Ovary (tissue), 7 donors: ENCODE measurements at regions not wholly inside any gene's neighbourhood (a gene's known extent, or its start where the extent isn't known, plus 50 kb on each side); places are given as distances from the start of the nearest gene placed in this dataset.

Experiments used
- DNase-seq, 5 donors: peaks; one replicate each; pipeline ENCODE4 v3.0.0-alpha.2; 2019 to 2020
- H3K27ac ChIP-seq, 2 donors: fragments of 200-600 bp; one replicate each; pipeline versions ENCODE4 v1.5.1 to v1.8.0; 2019 to 2022
- H3K27me3 ChIP-seq: fragments of 200-600 bp; one replicate; pipeline ENCODE4 v1.8.0; 2022
- H3K36me3 ChIP-seq: fragments of 200-600 bp; sonication (generic); one replicate; pipeline ENCODE4 v1.5.1; 2019
- H3K4me1 ChIP-seq: one replicate; pipeline ENCODE4 v1.8.1; 2013; ENCODE audit warnings: mild to moderate bottlenecking, moderate library complexity; ENCODE audit not compliant: insufficient read depth
- H3K4me3 ChIP-seq: fragments of 200-600 bp; sonication (generic); one replicate; pipeline ENCODE4 v1.5.1; 2017
- H3K9me3 ChIP-seq, 2 donors: fragments of 200-600 bp in 1 of 2; sonication (generic) in 1 of 2; one replicate each; pipeline versions ENCODE4 v1.5.1 to v1.8.1; 2013 to 2019; ENCODE audit warnings: mild to moderate bottlenecking in 1 of 2, moderate library complexity in 1 of 2
- EP300 ChIP-seq: sonication (generic); formaldehyde crosslinking; IDR thresholded peaks from one replicate; pipeline ENCODE4 v1.6.1; 2017; ENCODE audit warnings: antibody characterized with exemption
- POLR2A ChIP-seq: fragments of 450-650 bp; IDR thresholded peaks from one replicate; pipeline ENCODE4 v1.6.1; 2017; ENCODE audit warnings: antibody characterized with exemption, mild to moderate bottlenecking, moderate library complexity
- WGBS, 3 donors: extraction: QIAGEN DNeasy Blood & Tissue Kit in 1 of 3; methylation state at CpG; one replicate each; pipeline versions ENCODE4 v1.1.5 to v1.1.7; 2013 to 2017; 5-methylcytosine and 5-hydroxymethylcytosine counted together
- intact Hi-C, 4 donors: fragments of 100-400 bp; cut with DNase I; formaldehyde crosslinking; loops; one replicate each; pipeline versions ENCODE4 v1.11.0 to v1.15.1; 2022 to 2023
- TF ChIP-seq, protein P1 (sequence below), 3 donors: fragments of 450-650 bp in 2 of 3; fragments of 200-600 bp in 1 of 3; IDR thresholded peaks; one replicate each; pipeline versions ENCODE4 v1.5.1 to v1.8.0; 2016 to 2022; ENCODE audit warnings: antibody characterized with exemption in 3 of 3, mild to moderate bottlenecking in 1 of 3
- donor health status: DM: no; HTN: no; CAD: no; lungs with moderate emphysema.
- donor health status: DM: no; HTN: no; CAD: no.
- donor health status: Bipolar disorder and iron deficiency.
- donor health status: DM: no; HTN: no; CAD: no.
- donor health status: DM: yes; HTN: yes; CAD: no.

GRCh38 chr17:79332011-79332554, 257.5 kb downstream of the ENGASE start:
- Histone ChIP-seq H3K9me3 (no peaks in the 10 kb centered on the region), H3K27ac (no peak overlapping the region), H3K4me3 (no peak overlapping the region), H3K4me1 (no peaks in the 10 kb centered on the region), H3K36me3 (no peaks in the 10 kb centered on the region), H3K27me3 (no peaks in the 10 kb centered on the region)
- no peak for DNase-seq
- TF ChIP-seq EP300, result no peak
- no peak for TF ChIP-seq POLR2A
- TF ChIP-seq, protein P1, sequence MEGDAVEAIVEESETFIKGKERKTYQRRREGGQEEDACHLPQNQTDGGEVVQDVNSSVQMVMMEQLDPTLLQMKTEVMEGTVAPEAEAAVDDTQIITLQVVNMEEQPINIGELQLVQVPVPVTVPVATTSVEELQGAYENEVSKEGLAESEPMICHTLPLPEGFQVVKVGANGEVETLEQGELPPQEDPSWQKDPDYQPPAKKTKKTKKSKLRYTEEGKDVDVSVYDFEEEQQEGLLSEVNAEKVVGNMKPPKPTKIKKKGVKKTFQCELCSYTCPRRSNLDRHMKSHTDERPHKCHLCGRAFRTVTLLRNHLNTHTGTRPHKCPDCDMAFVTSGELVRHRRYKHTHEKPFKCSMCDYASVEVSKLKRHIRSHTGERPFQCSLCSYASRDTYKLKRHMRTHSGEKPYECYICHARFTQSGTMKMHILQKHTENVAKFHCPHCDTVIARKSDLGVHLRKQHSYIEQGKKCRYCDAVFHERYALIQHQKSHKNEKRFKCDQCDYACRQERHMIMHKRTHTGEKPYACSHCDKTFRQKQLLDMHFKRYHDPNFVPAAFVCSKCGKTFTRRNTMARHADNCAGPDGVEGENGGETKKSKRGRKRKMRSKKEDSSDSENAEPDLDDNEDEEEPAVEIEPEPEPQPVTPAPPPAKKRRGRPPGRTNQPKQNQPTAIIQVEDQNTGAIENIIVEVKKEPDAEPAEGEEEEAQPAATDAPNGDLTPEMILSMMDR (IDR thresholded peaks at IDR 0.05), result no peak
- intact Hi-C loops, result no loop called here
- WGBS, 3 donors, result 14 to 21% (median 20%) methylated on average over 9 of the region's 9 CpGs

DNA sequence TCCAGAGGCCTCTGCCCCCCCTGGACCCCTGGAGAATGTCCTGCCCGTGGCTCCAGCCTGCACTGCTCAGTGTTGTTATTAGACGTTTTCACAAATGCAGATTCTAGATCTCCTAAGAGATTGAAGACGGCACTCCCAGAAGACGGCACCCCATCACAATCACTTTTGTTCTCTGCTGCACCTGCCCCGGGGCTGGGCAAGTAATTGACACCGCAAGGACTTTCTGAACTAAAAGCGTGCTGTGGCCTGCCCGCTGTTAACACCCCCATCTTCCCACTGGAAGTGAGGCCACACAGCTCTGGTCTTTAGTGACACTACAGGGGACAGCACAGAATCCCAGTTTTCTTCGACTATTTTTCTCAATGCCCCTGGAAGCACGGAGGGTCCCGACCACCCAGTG, 256.9 kb downstream of the ENGASE start:
- no peak for DNase-seq
- Histone ChIP-seq H3K4me1 (no peaks in the 10 kb centered on the region), H3K36me3 (no peaks in the 10 kb centered on the region), H3K27ac (no peak overlapping the region), H3K9me3 (no peaks in the 10 kb centered on the region), H3K4me3 (no peak overlapping the region), H3K27me3 (no peaks in the 10 kb centered on the region)
- WGBS, 3 donors, result 60 to 69% (median 64%) methylated on average over 11 of the region's 11 CpGs
- TF ChIP-seq, protein P1 (IDR thresholded peaks at IDR 0.05), result no peak
- TF ChIP-seq POLR2A (no peak), EP300 (no peak)
- intact Hi-C loops, result no loop called here

DNA sequence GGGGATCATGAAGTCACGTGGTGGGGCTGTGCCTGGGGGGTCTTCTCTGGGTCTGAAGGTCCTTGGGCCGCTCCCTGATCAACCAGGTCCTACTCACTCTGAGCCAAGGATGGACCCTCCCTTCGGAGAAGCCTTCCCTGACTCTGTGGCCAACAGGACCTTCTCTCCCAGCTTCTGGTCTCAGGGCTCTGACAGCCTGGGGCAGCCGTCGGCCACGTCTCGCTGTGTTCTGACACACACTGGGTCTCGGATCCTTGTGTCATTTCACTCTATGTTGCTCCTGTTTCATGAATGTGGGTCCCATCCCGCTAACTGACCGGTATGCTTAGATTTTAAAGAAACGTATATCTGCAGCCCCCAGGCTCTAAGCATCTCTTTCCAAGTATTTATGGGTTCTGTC, 256.1 kb downstream of the ENGASE start:
- no peaks in the 10 kb centered on the region for H3K27me3 ChIP-seq

GRCh38 chr17:79330229-79330628, 255.6 kb downstream of the ENGASE start:
- Histone ChIP-seq H3K9me3 (no peaks in the 10 kb centered on the region), H3K27me3 (no peaks in the 10 kb centered on the region), H3K36me3 (no peaks in the 10 kb centered on the region), H3K27ac (no peak overlapping the region), H3K4me3 (no peak overlapping the region), H3K4me1 (no peaks in the 10 kb centered on the region)
- TF ChIP-seq EP300 (no peak), POLR2A (no peak)
- TF ChIP-seq, protein P1 (IDR thresholded peaks at IDR 0.05), result no peak
- intact Hi-C loops, result no loop called here
- WGBS, 3 donors, result 69 to 77% (median 74%) methylated on average over 8 of the region's 8 CpGs
- DNase-seq, result no peak

More for the DNA sequence above, 256.1 kb downstream of the ENGASE start:
- Histone ChIP-seq H3K4me3 (no peak overlapping the region), H3K9me3 (no peaks in the 10 kb centered on the region), H3K4me1 (no peaks in the 10 kb centered on the region), H3K36me3 (no peaks in the 10 kb centered on the region), H3K27ac (no peak overlapping the region)
- intact Hi-C loops, result no loop called here
- TF ChIP-seq, protein P1 (IDR thresholded peaks at IDR 0.05), result no peak
- no peak for TF ChIP-seq EP300
- no peak for TF ChIP-seq POLR2A
- 68 to 78% (median 76%) methylated on average over 11 of the region's 11 CpGs for WGBS, 3 donors
- no peak for DNase-seq
